Skeletal muscle tissue (tissue), 3 donors: ENCODE measurements at regions not wholly inside any gene's neighbourhood (a gene's known extent, or its start where the extent isn't known, plus 50 kb on each side); places are given as distances from the start of the nearest gene placed in this dataset.

Experiments used
- H3K27ac ChIP-seq: one replicate; pipeline ENCODE4 v1.7.0; 2013; ENCODE audit warnings: mild to moderate bottlenecking, low read depth, low read length, inconsistent platforms
- H3K27me3 ChIP-seq, 3 donors: one replicate each; pipeline ENCODE4 v1.7.0; 2013; ENCODE audit warnings: low read length in 3 of 3; ENCODE audit not compliant: control insufficient read depth in 3 of 3, insufficient read depth in 3 of 3
- H3K36me3 ChIP-seq, 3 donors: one replicate each; pipeline ENCODE4 v1.7.0; 2013; ENCODE audit warnings: low read length in 3 of 3; ENCODE audit not compliant: control insufficient read depth in 3 of 3, insufficient read depth in 3 of 3
- H3K4me1 ChIP-seq, 3 donors: one replicate each; pipeline ENCODE4 v1.7.0; 2013; ENCODE audit warnings: low read length in 3 of 3, mild to moderate bottlenecking in 3 of 3; ENCODE audit not compliant: control insufficient read depth in 3 of 3, insufficient read depth in 3 of 3
- H3K4me3 ChIP-seq, 3 donors: one replicate each; pipeline ENCODE4 v1.7.0; 2013; ENCODE audit warnings: low read length in 3 of 3
- H3K9ac ChIP-seq, 3 donors: one replicate each; pipeline ENCODE4 v1.7.0; 2013; ENCODE audit warnings: low read length in 3 of 3, mild to moderate bottlenecking in 3 of 3, moderate library complexity in 2 of 3, low read depth in 1 of 3
- H3K9me3 ChIP-seq, 3 donors: one replicate each; pipeline ENCODE4 v1.7.0; 2013; ENCODE audit warnings: low read length in 3 of 3; ENCODE audit not compliant: control insufficient read depth in 3 of 3
- donor health status: Osteomylitis.

GRCh38 chr12:5307065-5307464 is 124.8 kb upstream of the NTF3 start:
- Histone ChIP-seq H3K4me1 (no peaks in the 10 kb centered on the region), H3K27ac (no peak overlapping the region), H3K27me3 (no peaks in the 10 kb centered on the region), H3K9ac (no peak overlapping the region), H3K36me3 (no peaks in the 10 kb centered on the region), H3K4me3 (no peak overlapping the region), H3K9me3 (no peaks in the 10 kb centered on the region)

GRCh38 chr12:5308216-5308615 is 123.7 kb upstream of the NTF3 start:
- no peaks in the 10 kb centered on the region for H3K27me3 ChIP-seq
- H3K36me3 ChIP-seq = no peaks in the 10 kb centered on the region
- H3K9me3 ChIP-seq = no peaks in the 10 kb centered on the region
- no peak overlapping the region for H3K4me3 ChIP-seq
- H3K9ac ChIP-seq = no peak overlapping the region
- no peaks in the 10 kb centered on the region for H3K4me1 ChIP-seq
- H3K27ac ChIP-seq = no peak overlapping the region

- no peaks in the 10 kb centered on the region for H3K4me1 ChIP-seq
- no peaks in the 10 kb centered on the region for H3K9me3 ChIP-seq
- no peaks in the 10 kb centered on the region for H3K27me3 ChIP-seq
- no peaks in the 10 kb centered on the region for H3K36me3 ChIP-seq
- no peak overlapping the region for H3K27ac ChIP-seq
- no peak overlapping the region for H3K4me3 ChIP-seq
- no peak overlapping the region for H3K9ac ChIP-seq
These were observed 122.9 kb upstream of the NTF3 start for GRCh38 chr12:5308996-5309395.

- Histone ChIP-seq H3K9ac (no peak overlapping the region), H3K27me3 (no peaks in the 10 kb centered on the region), H3K4me1 (no peaks in the 10 kb centered on the region), H3K36me3 (no peaks in the 10 kb centered on the region), H3K4me3 (no peak overlapping the region), H3K27ac (no peak overlapping the region), H3K9me3 (no peaks in the 10 kb centered on the region)
These were observed 122.3 kb upstream of the NTF3 start for GRCh38 chr12:5309654-5310053.

- no peaks in the 10 kb centered on the region for H3K4me1 ChIP-seq
- no peaks in the 10 kb centered on the region for H3K27me3 ChIP-seq
- H3K9ac ChIP-seq = no peak overlapping the region
- H3K4me3 ChIP-seq = no peak overlapping the region
- no peaks in the 10 kb centered on the region for H3K36me3 ChIP-seq
- no peak overlapping the region for H3K27ac ChIP-seq
- H3K9me3 ChIP-seq = no peaks in the 10 kb centered on the region
These were observed 121.8 kb upstream of the NTF3 start for GRCh38 chr12:5310151-5310550.

GRCh38 chr12:5317556-5317955 is 114.4 kb upstream of the NTF3 start:
- H3K9me3 ChIP-seq = no peaks in the 10 kb centered on the region
- no peak overlapping the region for H3K27ac ChIP-seq
- H3K36me3 ChIP-seq = no peaks in the 10 kb centered on the region
- no peak overlapping the region for H3K4me3 ChIP-seq
- no peak overlapping the region for H3K9ac ChIP-seq
- H3K4me1 ChIP-seq = no peaks in the 10 kb centered on the region
- no peaks in the 10 kb centered on the region for H3K27me3 ChIP-seq

DNA sequence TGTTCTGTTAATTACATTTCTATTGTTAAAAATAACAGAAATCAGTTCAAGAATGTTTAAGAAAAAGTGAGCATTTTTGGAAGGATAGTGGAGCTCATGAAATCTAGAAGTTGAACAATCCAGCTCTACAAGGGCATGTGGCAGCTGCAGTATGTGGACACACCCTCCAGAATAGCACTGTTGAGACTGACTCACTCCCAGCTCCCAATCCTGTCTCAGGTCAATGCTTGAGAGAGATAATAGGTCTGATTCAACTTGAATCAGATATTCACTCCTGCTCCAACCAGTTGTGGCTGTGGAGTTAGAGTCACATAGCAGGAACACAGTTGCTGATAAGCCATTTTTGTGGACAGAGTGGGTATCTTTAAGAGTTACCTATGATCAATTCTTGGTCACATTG is 113.0 kb upstream of the NTF3 start:
- no peaks in the 10 kb centered on the region for H3K27me3 ChIP-seq
- no peaks in the 10 kb centered on the region for H3K4me1 ChIP-seq
- H3K9ac ChIP-seq = no peak overlapping the region
- H3K4me3 ChIP-seq = no peak overlapping the region
- no peak overlapping the region for H3K27ac ChIP-seq
- no peaks in the 10 kb centered on the region for H3K9me3 ChIP-seq
- H3K36me3 ChIP-seq = no peaks in the 10 kb centered on the region

- Histone ChIP-seq H3K9ac (no peak overlapping the region), H3K4me1 (peaks cover 9 to 20% (median 19%) of the 10 kb centered on the region in 3 donors), H3K9me3 (no peaks in the 10 kb centered on the region), H3K27ac (no peak overlapping the region), H3K36me3 (no peaks in the 10 kb centered on the region), H3K4me3 (peak overlapping the region in 1 of 3 donors; percentile 22), H3K27me3 (no peaks in the 10 kb centered on the region)
These were observed 103.0 kb upstream of the NTF3 start for GRCh38 chr12:5328669-5329517.

DNA sequence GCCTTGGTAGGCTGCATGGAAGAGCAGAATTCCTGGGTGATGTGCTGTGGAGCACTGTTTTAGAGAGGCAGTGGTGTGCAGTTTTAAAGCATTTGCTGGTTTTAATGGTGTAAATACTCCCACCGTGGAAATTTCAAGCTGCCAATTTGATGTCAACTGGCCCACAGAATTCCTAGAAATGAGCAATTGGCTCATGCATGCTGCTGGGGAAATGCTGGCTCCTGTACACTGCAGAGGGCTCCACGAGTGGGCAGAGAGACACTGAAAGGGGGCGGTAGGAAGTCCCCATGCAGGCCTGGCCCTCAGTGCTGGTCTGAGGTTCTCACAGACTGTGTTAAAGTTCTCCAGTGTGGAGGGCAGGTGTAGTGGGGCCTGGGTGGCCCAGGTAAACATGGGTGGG is 99.4 kb upstream of the NTF3 start:
- Histone ChIP-seq H3K9ac (peak overlapping the region in 1 of 3 donors; percentile 27), H3K4me1 (peaks cover 9 to 21% (median 19%) of the 10 kb centered on the region in 3 donors), H3K27me3 (no peaks in the 10 kb centered on the region), H3K36me3 (no peaks in the 10 kb centered on the region), H3K9me3 (no peaks in the 10 kb centered on the region), H3K27ac (peak overlapping the region; percentile 85), H3K4me3 (no peak overlapping the region)

GRCh38 chr12:5333096-5333495 is 98.8 kb upstream of the NTF3 start:
- Histone ChIP-seq H3K4me3 (no peak overlapping the region), H3K36me3 (no peaks in the 10 kb centered on the region), H3K27me3 (no peaks in the 10 kb centered on the region), H3K27ac (peak overlapping the region; percentile 85), H3K9me3 (no peaks in the 10 kb centered on the region), H3K9ac (peak overlapping the region in 1 of 3 donors; percentile 25), H3K4me1 (peaks cover 9 to 21% (median 19%) of the 10 kb centered on the region in 3 donors)
